Liver (tissue), 8 donors: ENCODE measurements at regions not wholly inside any gene's neighbourhood (a gene's known extent, or its start where the extent isn't known, plus 50 kb on each side); places are given as distances from the start of the nearest gene placed in this dataset.

ENCODE experiments used
- DNase-seq: peaks from one replicate; pipeline ENCODE4 v3.0.0-alpha.2; 2017; ENCODE audit warnings: low spot score
- H3K27ac ChIP-seq, 2 donors: one replicate each; pipeline ENCODE4 v1.7.0; 2013; ENCODE audit warnings: inconsistent platforms in 2 of 2, low read length in 2 of 2, control low read depth in 1 of 2, low read depth in 1 of 2, mild to moderate bottlenecking in 1 of 2
- H3K27me3 ChIP-seq, 4 donors: one replicate each; pipeline versions ENCODE4 v1.6.1 to v1.7.0; 2013; ENCODE audit warnings: low read length in 3 of 4, inconsistent platforms in 1 of 4, mild to moderate bottlenecking in 1 of 4, moderate library complexity in 1 of 4; ENCODE audit not compliant: control insufficient read depth in 4 of 4, insufficient read depth in 4 of 4
- H3K36me3 ChIP-seq, 4 donors: one replicate each; pipeline versions ENCODE4 v1.6.1 to v1.7.0; 2013; ENCODE audit warnings: low read length in 3 of 4, mild to moderate bottlenecking in 3 of 4, low read depth in 1 of 4, moderate library complexity in 1 of 4; ENCODE audit not compliant: control insufficient read depth in 4 of 4, insufficient read depth in 3 of 4
- H3K4me1 ChIP-seq, 4 donors: one replicate each; pipeline versions ENCODE4 v1.6.1 to v1.7.0; 2013; ENCODE audit warnings: low read length in 3 of 4, mild to moderate bottlenecking in 3 of 4, moderate library complexity in 1 of 4; ENCODE audit not compliant: control insufficient read depth in 4 of 4, insufficient read depth in 4 of 4
- H3K4me3 ChIP-seq, 3 donors: one replicate each; pipeline versions ENCODE4 v1.6.1 to v1.7.0; 2013; ENCODE audit warnings: low read length in 3 of 3, control low read depth in 1 of 3, low read depth in 1 of 3, mild to moderate bottlenecking in 1 of 3
- H3K9ac ChIP-seq, 2 donors: one replicate each; pipeline ENCODE4 v1.7.0; 2013; ENCODE audit warnings: low read length in 2 of 2, mild to moderate bottlenecking in 2 of 2, moderate library complexity in 2 of 2, control low read depth in 1 of 2, low read depth in 1 of 2
- H3K9me3 ChIP-seq, 4 donors: one replicate each; pipeline versions ENCODE4 v1.6.1 to v1.7.0; 2013; ENCODE audit warnings: low read length in 3 of 4; ENCODE audit not compliant: control insufficient read depth in 4 of 4
- ATF3 ChIP-seq: IDR thresholded peaks from 2 replicates; pipeline ENCODE4 v1.6.1; 2016; ENCODE audit warnings: antibody characterized with exemption
- EGR1 ChIP-seq, 2 donors: IDR thresholded peaks; 2 replicates each; pipeline ENCODE4 v1.6.1; 2016 to 2018; ENCODE audit warnings: antibody characterized with exemption in 2 of 2, low read depth in 2 of 2
- FOXA1 ChIP-seq: IDR thresholded peaks from 2 replicates; pipeline ENCODE4 v1.6.1; 2016; ENCODE audit warnings: antibody characterized with exemption
- FOXA2 ChIP-seq: IDR thresholded peaks from 2 replicates; pipeline ENCODE4 v1.6.1; 2016; ENCODE audit warnings: antibody characterized with exemption
- HNF4A ChIP-seq, 2 donors: conservative IDR thresholded peaks; 2 replicates each; pipeline ENCODE4 v1.6.1; 2016; ENCODE audit warnings: antibody characterized with exemption in 2 of 2, mild to moderate bottlenecking in 2 of 2
- HNF4G ChIP-seq: IDR thresholded peaks from 2 replicates; pipeline ENCODE4 v1.6.1; 2016; ENCODE audit warnings: antibody characterized with exemption
- JUND ChIP-seq, 2 donors: IDR thresholded peaks; 2 replicates each; pipeline ENCODE4 v1.6.1; 2016; ENCODE audit warnings: antibody characterized with exemption in 2 of 2
- MAX ChIP-seq: IDR thresholded peaks from 2 replicates; pipeline ENCODE4 v1.6.1; 2016; ENCODE audit warnings: antibody characterized with exemption
- RAD21 ChIP-seq, 2 donors: IDR thresholded peaks; 2 replicates each; pipeline ENCODE4 v1.6.1; 2016; ENCODE audit warnings: antibody characterized with exemption in 2 of 2, mild to moderate bottlenecking in 2 of 2
- RXRA ChIP-seq, 2 donors: IDR thresholded peaks; 2 replicates each; pipeline ENCODE4 v1.6.1; 2017 to 2018; ENCODE audit warnings: antibody characterized with exemption in 2 of 2, mild to moderate bottlenecking in 1 of 2
- SP1 ChIP-seq: IDR thresholded peaks from 2 replicates; pipeline ENCODE4 v1.6.1; 2018; ENCODE audit warnings: antibody characterized with exemption, mild to moderate bottlenecking
- TAF1 ChIP-seq: conservative IDR thresholded peaks from 2 replicates; pipeline ENCODE4 v1.6.1; 2016; ENCODE audit warnings: antibody characterized with exemption, mild to moderate bottlenecking
- YY1 ChIP-seq: IDR thresholded peaks from 2 replicates; pipeline ENCODE4 v1.6.1; 2016; ENCODE audit warnings: antibody characterized with exemption, mild to moderate bottlenecking
- WGBS: extraction: QIAGEN DNeasy Blood & Tissue Kit; methylation state at CpG from one replicate; pipeline ENCODE4 v1.1.7; 2013; 5-methylcytosine and 5-hydroxymethylcytosine counted together
- TF ChIP-seq, protein P1 (sequence below): IDR thresholded peaks from 2 replicates; pipeline ENCODE4 v1.6.1; 2016; ENCODE audit warnings: antibody characterized with exemption
- TF ChIP-seq, protein P2 (sequence below): IDR thresholded peaks from 2 replicates; pipeline ENCODE4 v1.6.1; 2016; ENCODE audit warnings: antibody characterized with exemption, mild to moderate bottlenecking
- TF ChIP-seq, protein P3 (sequence below): fragments of 150-350 bp; IDR thresholded peaks from 2 replicates; pipeline ENCODE4 v1.5.1; 2017; ENCODE audit warnings: improper control_type of control experiment, low read depth, low read length; ENCODE audit not compliant: missing input control
- donor health status: healthy.
- donor health status: healthy.
- donor health status: healthy.
- donor health status: healthy.
- donor health status: healthy.

DNA sequence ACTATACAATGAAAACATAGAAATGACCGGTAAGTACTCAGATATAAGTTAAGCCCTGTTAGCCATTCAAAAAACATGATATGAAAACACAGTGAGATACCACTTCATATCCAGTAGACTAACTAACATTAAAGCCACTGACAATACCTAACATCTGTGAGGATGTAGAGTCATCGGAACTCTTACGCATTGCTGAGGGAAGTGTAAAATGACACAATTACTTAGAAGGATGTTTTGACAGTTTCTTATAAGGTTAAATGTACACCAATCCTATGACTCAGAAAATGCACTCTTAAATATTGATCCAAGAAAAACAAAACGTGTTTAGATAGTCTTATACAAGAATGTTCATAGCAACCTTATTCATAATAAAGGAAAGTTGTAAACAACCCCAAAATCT lies 782.9 kb downstream of the BCL11B start:
- H3K27ac ChIP-seq = no peak overlapping the region
- H3K4me1 ChIP-seq = no peaks in the 10 kb centered on the region
- no peak overlapping the region for H3K4me3 ChIP-seq
- WGBS = 73% methylated on average over 4 of the region's 4 CpGs
- H3K9ac ChIP-seq = no peak overlapping the region
- peaks cover 0 to 1% (median 0%) of the 10 kb centered on the region in 4 donors for H3K9me3 ChIP-seq
- DNase-seq = no peak
- no peaks in the 10 kb centered on the region for H3K36me3 ChIP-seq
- H3K27me3 ChIP-seq = no peaks in the 10 kb centered on the region
- TF ChIP-seq MAX (no peak), RXRA (IDR thresholded peaks at IDR 0.05) (no peak), YY1 (no peak), EGR1 (IDR thresholded peaks at IDR 0.05; ENCODE audit: low read depth in 2 of 2) (no peak), SP1 (no peak), JUND (IDR thresholded peaks at IDR 0.05) (no peak)
- TF ChIP-seq, protein P1, sequence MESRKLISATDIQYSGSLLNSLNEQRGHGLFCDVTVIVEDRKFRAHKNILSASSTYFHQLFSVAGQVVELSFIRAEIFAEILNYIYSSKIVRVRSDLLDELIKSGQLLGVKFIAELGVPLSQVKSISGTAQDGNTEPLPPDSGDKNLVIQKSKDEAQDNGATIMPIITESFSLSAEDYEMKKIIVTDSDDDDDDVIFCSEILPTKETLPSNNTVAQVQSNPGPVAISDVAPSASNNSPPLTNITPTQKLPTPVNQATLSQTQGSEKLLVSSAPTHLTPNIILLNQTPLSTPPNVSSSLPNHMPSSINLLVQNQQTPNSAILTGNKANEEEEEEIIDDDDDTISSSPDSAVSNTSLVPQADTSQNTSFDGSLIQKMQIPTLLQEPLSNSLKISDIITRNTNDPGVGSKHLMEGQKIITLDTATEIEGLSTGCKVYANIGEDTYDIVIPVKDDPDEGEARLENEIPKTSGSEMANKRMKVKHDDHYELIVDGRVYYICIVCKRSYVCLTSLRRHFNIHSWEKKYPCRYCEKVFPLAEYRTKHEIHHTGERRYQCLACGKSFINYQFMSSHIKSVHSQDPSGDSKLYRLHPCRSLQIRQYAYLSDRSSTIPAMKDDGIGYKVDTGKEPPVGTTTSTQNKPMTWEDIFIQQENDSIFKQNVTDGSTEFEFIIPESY = no peak
- TF ChIP-seq, protein P2, sequence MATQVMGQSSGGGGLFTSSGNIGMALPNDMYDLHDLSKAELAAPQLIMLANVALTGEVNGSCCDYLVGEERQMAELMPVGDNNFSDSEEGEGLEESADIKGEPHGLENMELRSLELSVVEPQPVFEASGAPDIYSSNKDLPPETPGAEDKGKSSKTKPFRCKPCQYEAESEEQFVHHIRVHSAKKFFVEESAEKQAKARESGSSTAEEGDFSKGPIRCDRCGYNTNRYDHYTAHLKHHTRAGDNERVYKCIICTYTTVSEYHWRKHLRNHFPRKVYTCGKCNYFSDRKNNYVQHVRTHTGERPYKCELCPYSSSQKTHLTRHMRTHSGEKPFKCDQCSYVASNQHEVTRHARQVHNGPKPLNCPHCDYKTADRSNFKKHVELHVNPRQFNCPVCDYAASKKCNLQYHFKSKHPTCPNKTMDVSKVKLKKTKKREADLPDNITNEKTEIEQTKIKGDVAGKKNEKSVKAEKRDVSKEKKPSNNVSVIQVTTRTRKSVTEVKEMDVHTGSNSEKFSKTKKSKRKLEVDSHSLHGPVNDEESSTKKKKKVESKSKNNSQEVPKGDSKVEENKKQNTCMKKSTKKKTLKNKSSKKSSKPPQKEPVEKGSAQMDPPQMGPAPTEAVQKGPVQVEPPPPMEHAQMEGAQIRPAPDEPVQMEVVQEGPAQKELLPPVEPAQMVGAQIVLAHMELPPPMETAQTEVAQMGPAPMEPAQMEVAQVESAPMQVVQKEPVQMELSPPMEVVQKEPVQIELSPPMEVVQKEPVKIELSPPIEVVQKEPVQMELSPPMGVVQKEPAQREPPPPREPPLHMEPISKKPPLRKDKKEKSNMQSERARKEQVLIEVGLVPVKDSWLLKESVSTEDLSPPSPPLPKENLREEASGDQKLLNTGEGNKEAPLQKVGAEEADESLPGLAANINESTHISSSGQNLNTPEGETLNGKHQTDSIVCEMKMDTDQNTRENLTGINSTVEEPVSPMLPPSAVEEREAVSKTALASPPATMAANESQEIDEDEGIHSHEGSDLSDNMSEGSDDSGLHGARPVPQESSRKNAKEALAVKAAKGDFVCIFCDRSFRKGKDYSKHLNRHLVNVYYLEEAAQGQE = no peak

DNA sequence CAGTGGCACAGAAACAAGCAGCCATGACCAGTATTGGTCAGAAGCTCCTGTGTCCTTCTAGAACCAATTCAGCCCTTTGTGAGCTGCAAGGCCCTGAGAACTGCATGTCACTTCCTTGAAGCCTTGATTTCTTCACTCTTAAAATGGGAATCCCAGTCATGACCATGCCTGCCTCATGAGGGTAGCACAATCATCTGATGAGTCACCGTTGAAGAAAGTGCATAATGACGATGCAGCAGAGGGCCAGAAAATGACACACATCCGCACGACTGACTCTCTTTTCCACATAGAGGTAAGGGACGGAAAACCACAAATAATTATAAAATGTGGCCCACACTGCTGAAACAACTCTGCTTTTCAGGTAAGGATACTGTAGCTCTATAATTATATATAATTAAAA lies 777.4 kb downstream of the BCL11B start:
- Histone ChIP-seq H3K9ac (no peak overlapping the region), H3K9me3 (peaks cover 0 to 1% (median 0%) of the 10 kb centered on the region in 4 donors), H3K4me1 (no peaks in the 10 kb centered on the region), H3K36me3 (no peaks in the 10 kb centered on the region), H3K27ac (no peak overlapping the region), H3K4me3 (no peak overlapping the region), H3K27me3 (no peaks in the 10 kb centered on the region)
- DNase-seq = no peak
- TF ChIP-seq EGR1 (IDR thresholded peaks at IDR 0.05; ENCODE audit: low read depth in 2 of 2) = no peak
- no peak for TF ChIP-seq TAF1
- TF ChIP-seq FOXA1 = no peak
- TF ChIP-seq RAD21 (IDR thresholded peaks at IDR 0.05) = no peak
- no peak for TF ChIP-seq MAX
- no peak for TF ChIP-seq FOXA2
- TF ChIP-seq ATF3 = no peak
- TF ChIP-seq, protein P3, sequence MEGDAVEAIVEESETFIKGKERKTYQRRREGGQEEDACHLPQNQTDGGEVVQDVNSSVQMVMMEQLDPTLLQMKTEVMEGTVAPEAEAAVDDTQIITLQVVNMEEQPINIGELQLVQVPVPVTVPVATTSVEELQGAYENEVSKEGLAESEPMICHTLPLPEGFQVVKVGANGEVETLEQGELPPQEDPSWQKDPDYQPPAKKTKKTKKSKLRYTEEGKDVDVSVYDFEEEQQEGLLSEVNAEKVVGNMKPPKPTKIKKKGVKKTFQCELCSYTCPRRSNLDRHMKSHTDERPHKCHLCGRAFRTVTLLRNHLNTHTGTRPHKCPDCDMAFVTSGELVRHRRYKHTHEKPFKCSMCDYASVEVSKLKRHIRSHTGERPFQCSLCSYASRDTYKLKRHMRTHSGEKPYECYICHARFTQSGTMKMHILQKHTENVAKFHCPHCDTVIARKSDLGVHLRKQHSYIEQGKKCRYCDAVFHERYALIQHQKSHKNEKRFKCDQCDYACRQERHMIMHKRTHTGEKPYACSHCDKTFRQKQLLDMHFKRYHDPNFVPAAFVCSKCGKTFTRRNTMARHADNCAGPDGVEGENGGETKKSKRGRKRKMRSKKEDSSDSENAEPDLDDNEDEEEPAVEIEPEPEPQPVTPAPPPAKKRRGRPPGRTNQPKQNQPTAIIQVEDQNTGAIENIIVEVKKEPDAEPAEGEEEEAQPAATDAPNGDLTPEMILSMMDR = no peak
- no peak for TF ChIP-seq HNF4G
- TF ChIP-seq JUND (IDR thresholded peaks at IDR 0.05) = no peak
- TF ChIP-seq, protein P1 = no peak
- no peak for TF ChIP-seq HNF4A (conservative IDR thresholded peaks at IDR 0.05)
- TF ChIP-seq YY1 = no peak
- TF ChIP-seq, protein P2 = no peak
- TF ChIP-seq SP1 = no peak
- WGBS = 85% methylated on average over 5 of the region's 5 CpGs
